ENCODE measurements at regions not wholly inside any gene's neighbourhood (a gene's known extent, or its start where the extent isn't known, plus 50 kb on each side); places are given as distances from the start of the nearest gene placed in this dataset.

- TF ChIP-seq POLR2AphosphoS5 (IDR thresholded peaks at IDR 0.05; ENCODE audit: low read depth): no peak
- no peak for TF ChIP-seq CTCF (IDR thresholded peaks at IDR 0.05; ENCODE audit: insufficient read depth, low read length)
Measured at GRCh38 chr10:31702005-31702404, 226.6 kb downstream of the ARHGAP12 start.

Data from HL-60 (cell line).